ENCODE measurements at regions not wholly inside any gene's neighbourhood (a gene's known extent, or its start where the extent isn't known, plus 50 kb on each side); places are given as distances from the start of the nearest gene placed in this dataset.

GRCh38 chr3:94873751-94874150 is 810.9 kb downstream of the NSUN3 start:
- H3K36me3 ChIP-seq (replicated peaks; ENCODE audit: insufficient read depth, low read depth) = no peaks in the 10 kb centered on the region
- no peaks in the 10 kb centered on the region for H4K20me1 ChIP-seq (ENCODE audit: insufficient read depth, poor library complexity, severe bottlenecking)
- H3K9me2 ChIP-seq (replicated peaks; ENCODE audit: insufficient read depth) = no peaks in the 10 kb centered on the region
- WGBS (ENCODE audit: low lambda C conversion rate, missing lambda C conversion rate) = 94% methylated on average over 10 of the region's 10 CpGs
- no peaks in the 10 kb centered on the region for H3K79me2 ChIP-seq
- DNase-seq (ENCODE audit: low spot score) = no peak
- H3K4me2 ChIP-seq = no peak overlapping the region
- no peaks in the 10 kb centered on the region for H3K9me3 ChIP-seq (ENCODE audit: low read depth)
- peaks cover 4% of the 10 kb centered on the region for H3K4me1 ChIP-seq (ENCODE audit: insufficient read depth)
- H3K27ac ChIP-seq = no peak overlapping the region
- H2AFZ ChIP-seq = no peak overlapping the region
- TF ChIP-seq EZH2phosphoT487 (IDR thresholded peaks at IDR 0.05; ENCODE audit: low read depth, severe bottlenecking, unreplicated experiment) (no peak), EZH2 (IDR thresholded peaks at IDR 0.05; ENCODE audit: borderline replicate concordance) (no peak)
- TF ChIP-seq, protein P1, sequence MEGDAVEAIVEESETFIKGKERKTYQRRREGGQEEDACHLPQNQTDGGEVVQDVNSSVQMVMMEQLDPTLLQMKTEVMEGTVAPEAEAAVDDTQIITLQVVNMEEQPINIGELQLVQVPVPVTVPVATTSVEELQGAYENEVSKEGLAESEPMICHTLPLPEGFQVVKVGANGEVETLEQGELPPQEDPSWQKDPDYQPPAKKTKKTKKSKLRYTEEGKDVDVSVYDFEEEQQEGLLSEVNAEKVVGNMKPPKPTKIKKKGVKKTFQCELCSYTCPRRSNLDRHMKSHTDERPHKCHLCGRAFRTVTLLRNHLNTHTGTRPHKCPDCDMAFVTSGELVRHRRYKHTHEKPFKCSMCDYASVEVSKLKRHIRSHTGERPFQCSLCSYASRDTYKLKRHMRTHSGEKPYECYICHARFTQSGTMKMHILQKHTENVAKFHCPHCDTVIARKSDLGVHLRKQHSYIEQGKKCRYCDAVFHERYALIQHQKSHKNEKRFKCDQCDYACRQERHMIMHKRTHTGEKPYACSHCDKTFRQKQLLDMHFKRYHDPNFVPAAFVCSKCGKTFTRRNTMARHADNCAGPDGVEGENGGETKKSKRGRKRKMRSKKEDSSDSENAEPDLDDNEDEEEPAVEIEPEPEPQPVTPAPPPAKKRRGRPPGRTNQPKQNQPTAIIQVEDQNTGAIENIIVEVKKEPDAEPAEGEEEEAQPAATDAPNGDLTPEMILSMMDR (IDR thresholded peaks at IDR 0.05; ENCODE audit: poor library complexity) = no peak
- H3K27me3 ChIP-seq = no peaks in the 10 kb centered on the region
- no peak overlapping the region for H3K4me3 ChIP-seq

DNA sequence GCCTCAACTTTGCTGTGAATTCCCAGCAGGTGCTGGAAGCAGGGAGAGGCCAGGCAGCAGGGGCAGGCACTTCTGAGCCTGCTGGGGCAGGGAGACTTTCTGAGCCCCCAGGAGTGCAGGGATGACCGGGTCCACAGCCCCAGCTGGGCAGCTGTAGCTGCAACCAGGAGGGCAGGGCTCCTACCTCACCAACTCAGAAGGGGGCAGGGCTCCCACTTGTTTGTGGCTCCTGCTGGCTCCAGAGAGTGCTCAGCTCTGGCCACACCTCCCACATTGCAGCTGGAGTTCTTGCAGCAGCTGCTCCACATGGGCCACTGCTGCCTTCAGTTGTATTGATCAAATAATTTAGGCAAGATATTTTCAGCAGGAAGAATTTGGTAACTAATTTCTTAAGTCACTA is 812.3 kb downstream of the NSUN3 start:
- 70% methylated on average over 1 of the region's 1 CpG for WGBS (ENCODE audit: low lambda C conversion rate, missing lambda C conversion rate)
- Histone ChIP-seq H3K4me2 (no peak overlapping the region), H3K27ac (no peak overlapping the region), H3K9me2 (replicated peaks; ENCODE audit: insufficient read depth) (no peaks in the 10 kb centered on the region), H3K4me1 (ENCODE audit: insufficient read depth) (peaks cover 4% of the 10 kb centered on the region), H4K20me1 (ENCODE audit: insufficient read depth, poor library complexity, severe bottlenecking) (no peaks in the 10 kb centered on the region), H3K36me3 (replicated peaks; ENCODE audit: insufficient read depth, low read depth) (no peaks in the 10 kb centered on the region), H3K79me2 (no peaks in the 10 kb centered on the region), H3K9me3 (ENCODE audit: low read depth) (no peaks in the 10 kb centered on the region), H3K27me3 (no peaks in the 10 kb centered on the region), H2AFZ (no peak overlapping the region), H3K4me3 (no peak overlapping the region)
- TF ChIP-seq EZH2phosphoT487 (IDR thresholded peaks at IDR 0.05; ENCODE audit: low read depth, severe bottlenecking, unreplicated experiment) (no peak), EZH2 (IDR thresholded peaks at IDR 0.05; ENCODE audit: borderline replicate concordance) (no peak)
- TF ChIP-seq, protein P1 (IDR thresholded peaks at IDR 0.05; ENCODE audit: poor library complexity) = no peak
- DNase-seq (ENCODE audit: low spot score) = no peak

DNA sequence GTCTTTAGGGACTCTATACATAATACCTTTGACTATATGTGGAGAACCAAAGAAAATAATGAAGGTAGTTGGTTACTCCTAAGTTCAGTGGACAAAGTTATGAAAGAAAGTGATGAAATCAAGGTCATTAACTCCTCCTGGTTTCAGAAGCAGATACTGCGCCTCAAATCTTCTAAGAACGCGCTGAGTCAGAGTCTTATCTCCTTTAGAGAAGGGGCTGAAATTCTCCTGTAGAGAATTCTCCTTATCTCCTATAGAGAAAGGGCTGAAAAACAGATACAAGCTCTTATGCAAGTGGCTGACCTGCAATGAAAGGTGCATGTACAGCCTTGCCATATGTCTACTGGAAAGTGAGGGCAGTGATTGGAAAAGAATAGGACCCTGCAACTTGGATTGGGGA is 824.2 kb downstream of the NSUN3 start:
- H3K4me3 ChIP-seq = no peak overlapping the region
- DNase-seq (ENCODE audit: low spot score) = peak; percentile 48
- H3K9me2 ChIP-seq (replicated peaks; ENCODE audit: insufficient read depth) = no peaks in the 10 kb centered on the region
- no peaks in the 10 kb centered on the region for H3K9me3 ChIP-seq (ENCODE audit: low read depth)
- H3K4me1 ChIP-seq (ENCODE audit: insufficient read depth) = no peaks in the 10 kb centered on the region
- H3K27ac ChIP-seq = no peak overlapping the region
- TF ChIP-seq EZH2 (IDR thresholded peaks at IDR 0.05; ENCODE audit: borderline replicate concordance) = no peak
- no peak for TF ChIP-seq EZH2phosphoT487 (IDR thresholded peaks at IDR 0.05; ENCODE audit: low read depth, severe bottlenecking, unreplicated experiment)
- TF ChIP-seq, protein P1 (IDR thresholded peaks at IDR 0.05; ENCODE audit: poor library complexity) = no peak
- no peaks in the 10 kb centered on the region for H3K79me2 ChIP-seq
- H3K27me3 ChIP-seq = no peaks in the 10 kb centered on the region
- 33% methylated on average over 3 of the region's 3 CpGs for WGBS (ENCODE audit: low lambda C conversion rate, missing lambda C conversion rate)
- no peaks in the 10 kb centered on the region for H3K36me3 ChIP-seq (replicated peaks; ENCODE audit: insufficient read depth, low read depth)
- H4K20me1 ChIP-seq (ENCODE audit: insufficient read depth, poor library complexity, severe bottlenecking) = no peaks in the 10 kb centered on the region
- no peak overlapping the region for H2AFZ ChIP-seq
- no peak overlapping the region for H3K4me2 ChIP-seq

DNA sequence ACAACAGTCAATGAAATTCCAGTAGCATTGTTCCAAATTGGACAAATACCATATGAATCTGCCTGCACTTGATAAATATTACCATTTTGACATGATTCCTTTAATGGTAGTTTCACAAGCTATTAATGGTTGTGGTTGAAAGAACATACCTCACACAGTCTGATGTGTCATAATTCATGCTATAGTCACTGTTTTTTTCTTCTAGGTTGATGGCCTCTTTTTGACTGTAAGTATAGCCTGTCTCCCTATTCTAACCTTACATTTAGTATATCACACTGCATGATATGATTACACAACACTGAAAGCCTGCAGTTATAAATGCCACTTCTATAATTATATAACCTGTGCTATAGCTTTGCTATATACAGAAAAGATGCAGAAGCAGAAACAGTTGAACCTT is 834.1 kb downstream of the NSUN3 start:
- no peaks in the 10 kb centered on the region for H3K36me3 ChIP-seq (replicated peaks; ENCODE audit: insufficient read depth, low read depth)
- TF ChIP-seq EZH2 (IDR thresholded peaks at IDR 0.05; ENCODE audit: borderline replicate concordance) (no peak), EZH2phosphoT487 (IDR thresholded peaks at IDR 0.05; ENCODE audit: low read depth, severe bottlenecking, unreplicated experiment) (no peak)
- TF ChIP-seq, protein P1 (IDR thresholded peaks at IDR 0.05; ENCODE audit: poor library complexity) = no peak
- no peaks in the 10 kb centered on the region for H3K9me3 ChIP-seq (ENCODE audit: low read depth)
- H3K27ac ChIP-seq = no peak overlapping the region
- H3K4me2 ChIP-seq = no peak overlapping the region
- no peaks in the 10 kb centered on the region for H3K27me3 ChIP-seq
- H3K4me3 ChIP-seq = no peak overlapping the region
- H3K79me2 ChIP-seq = no peaks in the 10 kb centered on the region
- DNase-seq (ENCODE audit: low spot score) = no peak
- no peak overlapping the region for H2AFZ ChIP-seq
- H3K4me1 ChIP-seq (ENCODE audit: insufficient read depth) = no peaks in the 10 kb centered on the region
- no peaks in the 10 kb centered on the region for H4K20me1 ChIP-seq (ENCODE audit: insufficient read depth, poor library complexity, severe bottlenecking)
- no peaks in the 10 kb centered on the region for H3K9me2 ChIP-seq (replicated peaks; ENCODE audit: insufficient read depth)
